ENCODE measurements at regions not wholly inside any gene's neighbourhood (a gene's known extent, or its start where the extent isn't known, plus 50 kb on each side); places are given as distances from the start of the nearest gene placed in this dataset.

- H3K27me3 ChIP-seq, result no peaks in the 10 kb centered on the region
- H3K4me3 ChIP-seq, result no peak overlapping the region
- no peaks in the 10 kb centered on the region for H3K9me3 ChIP-seq
- no peaks in the 10 kb centered on the region for H3K36me3 ChIP-seq
- in situ Hi-C loops (cut with MboI; ENCODE audit: low pct_ligation_motif_present in 1 of 4, low pct_unique_long_range_greater_than_20kb in 1 of 4, low sequenced_read_pairs in 3 of 4) (no loop called here), intact Hi-C loops (cut with DNase I; ENCODE audit: low total_unique reads) (no loop called here)
- DNase-seq, result no peak
- H3K4me1 ChIP-seq, result no peaks in the 10 kb centered on the region
- TF ChIP-seq POLR2A (IDR thresholded peaks at IDR 0.05) (no peak), POLR2AphosphoS5 (IDR thresholded peaks at IDR 0.05) (no peak), EP300 (IDR thresholded peaks at IDR 0.05; ENCODE audit: low read depth) (no peak)
- TF ChIP-seq, protein P1, sequence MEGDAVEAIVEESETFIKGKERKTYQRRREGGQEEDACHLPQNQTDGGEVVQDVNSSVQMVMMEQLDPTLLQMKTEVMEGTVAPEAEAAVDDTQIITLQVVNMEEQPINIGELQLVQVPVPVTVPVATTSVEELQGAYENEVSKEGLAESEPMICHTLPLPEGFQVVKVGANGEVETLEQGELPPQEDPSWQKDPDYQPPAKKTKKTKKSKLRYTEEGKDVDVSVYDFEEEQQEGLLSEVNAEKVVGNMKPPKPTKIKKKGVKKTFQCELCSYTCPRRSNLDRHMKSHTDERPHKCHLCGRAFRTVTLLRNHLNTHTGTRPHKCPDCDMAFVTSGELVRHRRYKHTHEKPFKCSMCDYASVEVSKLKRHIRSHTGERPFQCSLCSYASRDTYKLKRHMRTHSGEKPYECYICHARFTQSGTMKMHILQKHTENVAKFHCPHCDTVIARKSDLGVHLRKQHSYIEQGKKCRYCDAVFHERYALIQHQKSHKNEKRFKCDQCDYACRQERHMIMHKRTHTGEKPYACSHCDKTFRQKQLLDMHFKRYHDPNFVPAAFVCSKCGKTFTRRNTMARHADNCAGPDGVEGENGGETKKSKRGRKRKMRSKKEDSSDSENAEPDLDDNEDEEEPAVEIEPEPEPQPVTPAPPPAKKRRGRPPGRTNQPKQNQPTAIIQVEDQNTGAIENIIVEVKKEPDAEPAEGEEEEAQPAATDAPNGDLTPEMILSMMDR (IDR thresholded peaks at IDR 0.05), result peak in 3 of 5 experiments; percentile 26 to 41 (median 28)
- 74 to 87% methylated on average over 3 to 6 of the region's 6 CpGs for WGBS, 2 donors (ENCODE audit: low coverage in 1 of 2)
- H3K27ac ChIP-seq, result no peak overlapping the region
Measured at GRCh38 chr16:6335072-6335471, 997.6 kb upstream of the RBFOX1 start.

DNA sequence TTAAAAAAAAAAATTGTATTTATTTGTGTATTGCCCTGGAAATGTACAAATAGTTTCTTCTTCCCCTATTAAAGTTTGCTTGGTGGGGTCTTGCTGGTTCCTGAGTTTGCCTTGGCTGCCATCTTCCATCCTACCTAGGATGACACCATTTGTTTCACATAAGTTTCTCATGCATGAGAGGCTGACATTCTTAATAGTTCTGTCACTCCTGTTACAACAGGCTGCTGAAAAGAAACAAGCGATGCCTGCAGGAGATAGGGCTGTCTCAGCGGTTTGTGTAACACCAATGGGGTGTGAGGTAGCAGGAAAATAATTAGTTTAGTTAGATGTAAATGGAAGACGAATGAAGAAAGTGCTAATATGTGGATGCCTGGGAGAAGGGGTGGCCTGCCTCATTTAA lies 1000.9 kb upstream of the RBFOX1 start:
- no peak overlapping the region for H3K4me3 ChIP-seq
- no peaks in the 10 kb centered on the region for H3K4me1 ChIP-seq
- intact Hi-C loops (cut with DNase I; ENCODE audit: low total_unique reads), result no loop called here

DNA sequence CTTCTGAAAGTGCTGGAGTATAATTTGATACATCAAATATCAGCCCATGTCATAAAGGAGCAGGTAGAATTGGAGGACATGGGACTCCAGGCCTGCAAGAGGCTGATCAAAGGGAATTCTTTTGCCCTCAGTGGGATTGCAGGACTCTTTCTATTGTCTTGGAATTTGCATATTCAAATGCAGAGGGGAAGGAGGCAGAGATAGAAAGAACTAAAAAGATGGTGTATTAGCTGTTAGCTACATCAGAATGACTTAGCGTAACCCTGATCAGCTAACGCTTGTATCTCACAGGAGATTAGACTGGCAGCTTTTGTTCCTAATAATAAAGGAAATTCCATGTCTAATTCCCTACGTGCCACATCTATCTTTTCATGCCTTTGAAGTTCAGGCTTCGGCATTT lies 1014.7 kb upstream of the RBFOX1 start:
- H3K4me3 ChIP-seq, result no peak overlapping the region
- H3K36me3 ChIP-seq, result no peaks in the 10 kb centered on the region
- H3K4me1 ChIP-seq, result no peaks in the 10 kb centered on the region
- no peaks in the 10 kb centered on the region for H3K9me3 ChIP-seq
- 73 to 81% methylated on average over 4 of the region's 4 CpGs for WGBS, 2 donors (ENCODE audit: low coverage in 1 of 2)
- intact Hi-C loops (cut with DNase I; ENCODE audit: low total_unique reads) (no loop called here), in situ Hi-C loops (cut with MboI; ENCODE audit: low pct_ligation_motif_present in 1 of 4, low pct_unique_long_range_greater_than_20kb in 1 of 4, low sequenced_read_pairs in 3 of 4) (no loop called here)
- H3K27me3 ChIP-seq, result no peaks in the 10 kb centered on the region
- H3K27ac ChIP-seq, result no peak overlapping the region
- no peak for DNase-seq
- TF ChIP-seq POLR2A (IDR thresholded peaks at IDR 0.05), result no peak
- TF ChIP-seq POLR2AphosphoS5 (IDR thresholded peaks at IDR 0.05), result no peak
- TF ChIP-seq, protein P1 (IDR thresholded peaks at IDR 0.05), result no peak
- no peak for TF ChIP-seq EP300 (IDR thresholded peaks at IDR 0.05; ENCODE audit: low read depth)

More for the DNA sequence above, 1000.9 kb upstream of the RBFOX1 start:
- 67 to 80% methylated on average over 1 to 3 of the region's 3 CpGs for WGBS, 2 donors (ENCODE audit: low coverage in 1 of 2)
- Histone ChIP-seq H3K27me3 (no peaks in the 10 kb centered on the region), H3K9me3 (no peaks in the 10 kb centered on the region), H3K36me3 (no peaks in the 10 kb centered on the region), H3K27ac (no peak overlapping the region)
- in situ Hi-C loops (cut with MboI; ENCODE audit: low pct_ligation_motif_present in 1 of 4, low pct_unique_long_range_greater_than_20kb in 1 of 4, low sequenced_read_pairs in 3 of 4), result no loop called here
- TF ChIP-seq POLR2A (IDR thresholded peaks at IDR 0.05), result no peak
- no peak for TF ChIP-seq POLR2AphosphoS5 (IDR thresholded peaks at IDR 0.05)
- TF ChIP-seq EP300 (IDR thresholded peaks at IDR 0.05; ENCODE audit: low read depth), result no peak
- TF ChIP-seq, protein P1 (IDR thresholded peaks at IDR 0.05), result no peak
- DNase-seq, result no peak

GRCh38 chr16:6309271-6309670 lies 1023.4 kb upstream of the RBFOX1 start:
- Histone ChIP-seq H3K9me3 (no peaks in the 10 kb centered on the region), H3K27ac (no peak overlapping the region), H3K4me3 (no peak overlapping the region), H3K4me1 (no peaks in the 10 kb centered on the region), H3K27me3 (no peaks in the 10 kb centered on the region), H3K36me3 (no peaks in the 10 kb centered on the region)
- DNase-seq, result no peak
- intact Hi-C loops (cut with DNase I; ENCODE audit: low total_unique reads) (no loop called here), in situ Hi-C loops (cut with MboI; ENCODE audit: low pct_ligation_motif_present in 1 of 4, low pct_unique_long_range_greater_than_20kb in 1 of 4, low sequenced_read_pairs in 3 of 4) (loop anchor here in 1 of 4 donors (10.0 kb wide), 1 partner anchor 56 kb away; no protein-coding TSS in a partner anchor)
- WGBS, 2 donors (ENCODE audit: low coverage in 1 of 2), result 76 to 78% methylated on average over 7 to 8 of the region's 8 CpGs
- TF ChIP-seq, protein P1 (IDR thresholded peaks at IDR 0.05), result no peak
- TF ChIP-seq EP300 (IDR thresholded peaks at IDR 0.05; ENCODE audit: low read depth), result no peak
- TF ChIP-seq POLR2AphosphoS5 (IDR thresholded peaks at IDR 0.05), result no peak
- TF ChIP-seq POLR2A (IDR thresholded peaks at IDR 0.05), result no peak

Measured in transverse colon (tissue), 4 donors.